CD14-positive monocyte (primary cell): ENCODE measurements at regions not wholly inside any gene's neighbourhood (a gene's known extent, or its start where the extent isn't known, plus 50 kb on each side); places are given as distances from the start of the nearest gene placed in this dataset.

Source experiments
- DNase-seq, 3 donors: peaks; one replicate each; pipeline ENCODE4 v3.0.0-alpha.2; 2011 to 2022
- H2AFZ ChIP-seq: 2 replicates; pipeline ENCODE4 v1.6.0; 2012; ENCODE audit warnings: mild to moderate bottlenecking, low read depth, low read length, inconsistent platforms; ENCODE audit not compliant: insufficient read depth, poor library complexity, severe bottlenecking
- H3K27ac ChIP-seq, 2 donors: 1 replicate in 1 of 2; 2 replicates in 1 of 2; pipeline ENCODE4 v1.5.1; 2012 to 2013; ENCODE audit warnings: low read length in 2 of 2, control low read depth in 1 of 2, inconsistent platforms in 1 of 2, low read depth in 1 of 2, mild to moderate bottlenecking in 1 of 2
- H3K27me3 ChIP-seq, 2 donors: one replicate each; pipeline versions ENCODE4 v1.6.0 to v1.6.1; 2011 to 2013; ENCODE audit warnings: low read length in 2 of 2; ENCODE audit not compliant: control insufficient read depth in 2 of 2, insufficient read depth in 2 of 2
- H3K36me3 ChIP-seq, 2 donors: replicated peaks in 1 of 2; 1 replicate in 1 of 2; 2 replicates in 1 of 2; pipeline versions ENCODE4 v1.5.1 to v1.6.1; 2012 to 2013; ENCODE audit warnings: low read length in 2 of 2, control low read depth in 1 of 2, inconsistent platforms in 1 of 2, mild to moderate bottlenecking in 1 of 2; ENCODE audit not compliant: insufficient read depth in 2 of 2, control insufficient read depth in 1 of 2
- H3K4me1 ChIP-seq, 2 donors: 1 replicate in 1 of 2; 2 replicates in 1 of 2; pipeline versions ENCODE4 v1.5.1 to v1.6.1; 2012 to 2013; ENCODE audit warnings: low read length in 2 of 2, control low read depth in 1 of 2, inconsistent platforms in 1 of 2, mild to moderate bottlenecking in 1 of 2, moderate library complexity in 1 of 2; ENCODE audit not compliant: insufficient read depth in 2 of 2, control insufficient read depth in 1 of 2
- H3K4me2 ChIP-seq: replicated peaks from 2 replicates; pipeline ENCODE3; 2012; ENCODE audit warnings: low read length, moderate library complexity, mild to moderate bottlenecking; ENCODE audit not compliant: poor library complexity, severe bottlenecking; ENCODE audit errors: extremely low read depth
- H3K4me3 ChIP-seq, 3 experiments: fragments of 200-600 bp in 1 of 3; sonication (generic) in 1 of 3; replicated peaks in 1 of 3; 1 replicate in 2 of 3; 2 replicates in 1 of 3; pipeline ENCODE4 v1.5.1; 2011 to 2013; ENCODE audit warnings: low read length in 3 of 3, mild to moderate bottlenecking in 3 of 3, control low read depth in 2 of 3, low read depth in 2 of 3, inconsistent platforms in 1 of 3, moderate library complexity in 1 of 3
- H3K79me2 ChIP-seq: 2 replicates; pipeline ENCODE4 v1.6.0; 2012; ENCODE audit warnings: mild to moderate bottlenecking, control low read depth, inconsistent platforms, low read length, moderate library complexity; ENCODE audit not compliant: insufficient read depth
- H3K9ac ChIP-seq: 2 replicates; pipeline ENCODE4 v1.6.0; 2017; ENCODE audit warnings: low read length, mild to moderate bottlenecking; ENCODE audit not compliant: insufficient read depth, poor library complexity, severe bottlenecking
- H3K9me3 ChIP-seq, 2 donors: replicated peaks in 1 of 2; 1 replicate in 1 of 2; 2 replicates in 1 of 2; pipeline versions ENCODE4 v1.5.1 to v1.6.1; 2012 to 2013; ENCODE audit warnings: low read length in 2 of 2, control low read depth in 1 of 2; ENCODE audit not compliant: control insufficient read depth in 1 of 2, insufficient read depth in 1 of 2
- H4K20me1 ChIP-seq: 2 replicates; pipeline ENCODE4 v1.6.0; 2012; ENCODE audit warnings: mild to moderate bottlenecking, low read length, control low read depth, moderate library complexity; ENCODE audit not compliant: insufficient read depth
- H3K27ac Mint-ChIP-seq, 7 donors: one replicate each; pipeline ENCODE4 v1.8.0; 2020; ENCODE audit warnings: mild to moderate bottlenecking in 7 of 7, mixed read lengths in 7 of 7, moderate library complexity in 6 of 7, inconsistent platforms in 2 of 7
- H3K27me3 Mint-ChIP-seq, 3 donors: one replicate each; pipeline ENCODE4 v1.8.0; 2021 to 2022; ENCODE audit warnings: low read depth in 3 of 3, mild to moderate bottlenecking in 3 of 3, mixed read lengths in 3 of 3, moderate library complexity in 3 of 3, inconsistent platforms in 1 of 3
- H3K36me3 Mint-ChIP-seq, 2 donors: one replicate each; pipeline ENCODE4 v1.8.0; 2020; ENCODE audit warnings: mixed read lengths in 2 of 2, inconsistent platforms in 1 of 2, mild to moderate bottlenecking in 1 of 2
- H3K4me1 Mint-ChIP-seq: one replicate; pipeline ENCODE4 v1.8.0; 2020; ENCODE audit warnings: mild to moderate bottlenecking, mixed read lengths
- H3K4me3 Mint-ChIP-seq, 2 donors: one replicate each; pipeline ENCODE4 v1.8.0; 2020; ENCODE audit warnings: mild to moderate bottlenecking in 2 of 2, mixed read lengths in 2 of 2, moderate library complexity in 1 of 2
- H3K9me3 Mint-ChIP-seq, 7 donors: one replicate each; pipeline ENCODE4 v1.8.0; 2020 to 2022; ENCODE audit warnings: mixed read lengths in 7 of 7, mild to moderate bottlenecking in 6 of 7, moderate library complexity in 6 of 7, inconsistent platforms in 2 of 7
- WGBS: methylation state at CpG from one replicate; pipeline ENCODE4 v1.1.5; 2013; ENCODE audit warnings: missing lambda C conversion rate; ENCODE audit not compliant: insufficient coverage; 5-methylcytosine and 5-hydroxymethylcytosine counted together
- intact Hi-C, 2 donors: fragments of 100-400 bp; cut with micrococcal nuclease; formaldehyde crosslinking; loops; one replicate each; pipeline versions ENCODE4 v1.15.0 to v1.15.1; 2023
- TF ChIP-seq, protein P1 (sequence below): fragments of 200-600 bp; IDR thresholded peaks from one replicate; pipeline ENCODE4 v1.8.0; 2022; ENCODE audit warnings: antibody characterized with exemption, mild to moderate bottlenecking

DNA sequence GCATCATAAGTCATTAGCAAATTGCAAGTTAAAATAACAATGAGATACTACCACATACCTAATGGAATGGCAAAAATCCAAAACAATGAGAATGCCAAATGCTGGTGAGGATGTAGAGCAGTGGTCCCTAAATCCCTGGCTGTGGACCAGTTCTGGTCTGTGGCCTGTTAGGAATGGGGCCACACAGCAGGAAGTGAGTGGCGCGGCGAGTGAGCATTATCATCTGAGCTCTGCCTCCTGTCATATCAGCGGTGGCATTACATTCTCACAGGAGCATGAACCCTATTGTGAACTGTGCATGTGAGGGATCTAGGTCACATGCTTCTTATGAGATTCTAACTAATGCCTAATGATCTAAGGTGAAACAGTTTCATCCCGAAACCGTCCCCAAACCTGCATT lies 1694.4 kb downstream of the EFNB2 start:
- TF ChIP-seq, protein P1, sequence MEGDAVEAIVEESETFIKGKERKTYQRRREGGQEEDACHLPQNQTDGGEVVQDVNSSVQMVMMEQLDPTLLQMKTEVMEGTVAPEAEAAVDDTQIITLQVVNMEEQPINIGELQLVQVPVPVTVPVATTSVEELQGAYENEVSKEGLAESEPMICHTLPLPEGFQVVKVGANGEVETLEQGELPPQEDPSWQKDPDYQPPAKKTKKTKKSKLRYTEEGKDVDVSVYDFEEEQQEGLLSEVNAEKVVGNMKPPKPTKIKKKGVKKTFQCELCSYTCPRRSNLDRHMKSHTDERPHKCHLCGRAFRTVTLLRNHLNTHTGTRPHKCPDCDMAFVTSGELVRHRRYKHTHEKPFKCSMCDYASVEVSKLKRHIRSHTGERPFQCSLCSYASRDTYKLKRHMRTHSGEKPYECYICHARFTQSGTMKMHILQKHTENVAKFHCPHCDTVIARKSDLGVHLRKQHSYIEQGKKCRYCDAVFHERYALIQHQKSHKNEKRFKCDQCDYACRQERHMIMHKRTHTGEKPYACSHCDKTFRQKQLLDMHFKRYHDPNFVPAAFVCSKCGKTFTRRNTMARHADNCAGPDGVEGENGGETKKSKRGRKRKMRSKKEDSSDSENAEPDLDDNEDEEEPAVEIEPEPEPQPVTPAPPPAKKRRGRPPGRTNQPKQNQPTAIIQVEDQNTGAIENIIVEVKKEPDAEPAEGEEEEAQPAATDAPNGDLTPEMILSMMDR, result no peak
- Mint-ChIP-seq H3K27me3 (no peaks in the 10 kb centered on the region), H3K4me1 (peaks cover 11% of the 10 kb centered on the region), H3K27ac (no peak overlapping the region), H3K4me3 (no peak overlapping the region), H3K36me3 (no peaks in the 10 kb centered on the region), H3K9me3 (no peaks in the 10 kb centered on the region)
- 94% methylated on average over 5 of the region's 6 CpGs for WGBS
- H3K4me2 ChIP-seq, result no peak overlapping the region
- H2AFZ ChIP-seq, result no peak overlapping the region
- intact Hi-C loops, result no loop called here
- no peaks in the 10 kb centered on the region for H3K79me2 ChIP-seq
- no peaks in the 10 kb centered on the region for H3K36me3 ChIP-seq
- H3K9ac ChIP-seq, result no peak overlapping the region
- no peak for DNase-seq
- no peak overlapping the region for H3K4me3 ChIP-seq
- peaks cover 0 to 5% of the 10 kb centered on the region in 2 donors for H3K4me1 ChIP-seq
- H3K9me3 ChIP-seq, result no peaks in the 10 kb centered on the region
- H4K20me1 ChIP-seq, result no peaks in the 10 kb centered on the region
- no peak overlapping the region for H3K27ac ChIP-seq
- no peaks in the 10 kb centered on the region for H3K27me3 ChIP-seq

DNA sequence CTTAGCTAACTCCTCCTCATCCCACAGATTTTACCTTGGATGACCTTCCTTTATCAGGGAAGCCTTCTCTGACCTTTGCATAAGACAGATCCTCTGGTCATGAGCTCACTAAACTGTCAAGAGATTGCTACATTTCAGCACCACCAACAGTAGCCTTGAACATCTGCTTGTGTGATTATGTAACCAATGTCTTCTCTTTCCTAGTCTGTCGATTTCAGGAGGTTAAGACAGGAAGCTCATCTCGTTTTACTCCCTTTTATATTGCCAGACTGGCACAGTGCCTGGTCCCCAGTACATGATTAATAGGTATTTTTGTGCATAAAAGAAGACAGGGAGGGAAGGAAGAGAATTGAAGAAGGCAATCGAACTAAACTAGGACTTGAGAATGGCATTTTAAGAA lies 1697.7 kb downstream of the EFNB2 start:
- 0% methylated on average over 1 of the region's 3 CpGs for WGBS
- Histone ChIP-seq H3K79me2 (no peaks in the 10 kb centered on the region), H3K27me3 (no peaks in the 10 kb centered on the region), H2AFZ (no peak overlapping the region), H3K4me3 (no peak overlapping the region), H3K36me3 (no peaks in the 10 kb centered on the region), H3K27ac (no peak overlapping the region), H3K9me3 (no peaks in the 10 kb centered on the region), H3K4me1 (peaks cover 0 to 5% of the 10 kb centered on the region in 2 donors), H3K4me2 (no peak overlapping the region), H4K20me1 (no peaks in the 10 kb centered on the region), H3K9ac (no peak overlapping the region)
- H3K9me3 Mint-ChIP-seq, result no peaks in the 10 kb centered on the region
- TF ChIP-seq, protein P1, result no peak
- no peak overlapping the region for H3K4me3 Mint-ChIP-seq
- no peaks in the 10 kb centered on the region for H3K27me3 Mint-ChIP-seq
- DNase-seq, result no peak
- peaks cover 11% of the 10 kb centered on the region for H3K4me1 Mint-ChIP-seq
- H3K36me3 Mint-ChIP-seq, result no peaks in the 10 kb centered on the region
- intact Hi-C loops, result no loop called here
- no peak overlapping the region for H3K27ac Mint-ChIP-seq
